NCI-H524 treated with DMSO at 0.1 percent for 48 hours (cell line): ENCODE measurements at regions not wholly inside any gene's neighbourhood (a gene's known extent, or its start where the extent isn't known, plus 50 kb on each side); places are given as distances from the start of the nearest gene placed in this dataset.
A peak's percentile ranks its signal among the peaks of the same experiment; 100 is the strongest.
"Not testable (repeated sequence)": the region's sequence is repeated elsewhere in the genome, so short reads cannot be mapped to it uniquely, and the experiment has no call there.

Source experiments
- DNase-seq: peaks from one replicate; lab custom pipeline; 2025; lab: John Stamatoyannopoulos, UW

DNA sequence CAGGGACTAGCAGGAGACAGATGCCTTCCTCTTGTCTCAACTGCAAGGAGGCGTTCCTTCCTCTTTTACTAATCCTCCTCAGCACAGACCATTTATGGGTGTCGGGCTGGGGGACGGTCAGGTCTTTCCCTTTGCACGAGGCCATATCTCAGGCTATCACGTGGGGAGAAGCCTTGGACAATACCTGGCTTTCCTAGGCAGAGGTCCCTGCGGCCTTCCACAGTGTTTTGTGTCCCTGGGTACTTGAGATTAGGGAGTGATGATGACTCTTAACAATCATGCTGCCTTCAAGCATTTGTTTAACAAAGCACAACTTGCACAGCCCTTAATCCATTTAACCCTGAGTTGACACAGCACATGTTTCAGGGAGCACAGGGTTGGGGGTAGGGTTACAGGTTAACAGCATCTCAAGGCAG, 1238.6 kb downstream of the OLFM4 start:
- DNase-seq, result not testable (repeated sequence)

DNA sequence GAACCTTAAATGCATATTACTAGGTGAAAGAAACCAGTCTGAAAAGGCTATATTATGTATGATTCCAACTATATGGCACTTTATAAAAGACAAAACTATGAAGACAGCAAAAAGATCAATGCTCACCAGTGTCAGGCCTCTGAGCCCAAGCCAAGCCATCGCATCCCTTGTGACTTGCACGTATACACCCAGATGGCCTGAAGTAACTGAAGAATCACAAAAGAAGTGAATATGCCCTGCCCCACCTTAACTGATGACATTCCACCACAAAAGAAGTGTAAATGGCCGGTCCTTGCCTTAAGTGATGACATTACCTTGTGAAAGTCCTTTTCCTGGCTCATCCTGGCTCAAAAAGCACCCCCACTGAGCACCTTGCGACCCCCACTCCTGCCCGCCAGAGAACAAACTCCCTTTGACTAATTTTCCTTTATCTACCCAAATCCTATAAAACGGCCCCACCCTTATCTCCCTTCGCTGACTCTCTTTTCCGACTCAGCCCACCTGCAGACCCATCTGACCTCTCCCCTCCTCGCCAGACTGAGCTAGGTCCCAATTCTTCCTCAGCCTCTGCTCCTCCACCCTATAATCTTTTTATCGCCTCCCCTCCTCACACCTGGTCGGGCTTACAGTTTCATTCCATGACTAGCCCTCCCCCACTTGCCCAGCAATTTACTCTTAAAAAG, 1239.5 kb downstream of the OLFM4 start:
- not testable (repeated sequence) for DNase-seq

DNA sequence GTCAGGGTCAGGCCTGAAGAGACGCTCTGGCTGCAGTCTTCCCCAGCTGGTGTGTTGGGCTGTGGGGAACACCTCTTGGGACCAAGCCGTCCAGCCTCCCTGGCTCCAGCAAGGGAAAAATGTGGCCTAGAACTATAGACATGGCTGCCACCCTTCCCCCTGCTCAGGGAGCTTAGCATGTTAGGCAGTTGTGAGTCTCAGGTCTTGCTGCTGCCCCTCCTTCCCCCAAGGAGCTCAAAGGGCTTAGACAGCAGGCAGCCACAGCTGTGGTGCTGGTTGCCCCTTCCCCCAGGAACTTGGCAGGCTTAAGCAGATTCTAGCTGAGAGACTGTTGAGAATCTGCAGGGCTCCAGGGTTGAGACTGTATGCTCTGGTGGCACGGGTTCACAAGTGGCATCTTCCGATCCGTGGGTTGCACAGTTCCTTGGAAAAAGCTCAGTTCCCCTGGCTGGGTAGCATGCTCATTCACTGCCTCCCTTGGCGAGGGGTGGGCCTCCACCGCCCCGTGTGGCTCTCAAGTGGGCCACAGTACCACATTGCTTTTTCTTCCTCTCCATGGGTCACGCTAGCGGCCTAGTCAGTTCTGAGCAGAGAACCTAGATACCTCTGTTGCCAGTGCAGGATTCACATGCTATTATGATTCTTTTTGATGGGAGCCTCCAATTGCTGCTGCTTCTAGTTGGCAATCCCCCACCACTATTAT, 1258.6 kb downstream of the OLFM4 start:
- DNase-seq, result no peak

DNA sequence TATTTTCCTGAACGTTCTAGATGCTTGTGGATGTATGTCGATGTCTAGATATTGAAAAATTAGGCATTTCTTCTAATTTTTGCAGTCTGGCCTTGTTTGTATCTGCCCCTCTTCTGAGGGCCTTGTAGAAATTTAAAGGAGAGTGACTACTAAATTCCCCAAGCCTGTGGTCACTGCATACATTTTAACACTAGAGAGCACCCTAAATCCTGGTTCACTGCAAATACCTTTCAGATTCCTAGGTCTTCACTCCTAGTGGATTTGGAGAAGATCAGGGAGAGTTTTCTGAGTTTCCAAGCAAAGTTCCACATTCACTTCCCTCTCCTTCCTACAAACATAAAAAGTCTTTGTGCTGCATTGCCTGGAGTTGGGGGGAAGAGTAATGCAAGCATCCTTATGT, 1272.5 kb downstream of the OLFM4 start:
- DNase-seq, result no peak

DNA sequence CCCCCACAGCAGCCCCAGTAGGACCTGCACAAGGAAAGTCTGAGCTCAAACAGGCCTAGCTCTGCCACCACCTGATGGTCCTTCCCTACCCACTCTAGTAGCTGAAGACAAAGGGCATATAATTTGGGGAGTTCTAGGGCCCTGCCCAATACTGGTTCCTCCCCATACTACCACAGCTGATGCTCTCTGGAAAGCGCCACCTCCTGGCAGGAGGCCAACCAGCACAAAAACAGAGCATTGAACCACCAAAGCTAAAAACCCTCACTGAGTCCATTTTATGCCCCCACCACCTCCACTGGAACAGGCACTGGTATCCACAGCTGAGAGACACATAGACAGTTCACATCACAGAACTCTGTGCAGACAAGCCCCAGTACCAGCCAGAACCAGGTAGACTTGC, 1276.8 kb downstream of the OLFM4 start:
- no peak for DNase-seq

DNA sequence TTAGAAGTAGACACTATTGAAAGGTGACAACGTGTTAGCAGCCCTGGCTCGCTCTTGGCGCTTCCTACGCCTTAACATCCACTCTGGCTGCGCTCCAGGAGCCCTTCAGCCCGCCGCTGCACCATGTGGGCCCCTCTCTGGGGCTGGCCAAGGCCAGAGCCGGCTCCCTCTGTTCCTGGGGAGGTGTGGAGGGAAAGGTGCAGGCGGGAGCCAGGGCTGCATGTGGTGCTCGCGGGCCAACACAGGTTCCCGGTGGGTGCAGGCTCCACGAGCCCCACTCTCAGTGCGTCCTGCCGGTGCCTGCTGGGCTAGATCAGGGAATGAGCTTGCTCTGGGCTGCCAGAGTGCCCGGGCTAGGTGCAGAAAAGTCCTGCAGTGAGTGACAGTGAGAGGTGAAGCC, 1284.3 kb downstream of the OLFM4 start:
- no peak for DNase-seq

DNA sequence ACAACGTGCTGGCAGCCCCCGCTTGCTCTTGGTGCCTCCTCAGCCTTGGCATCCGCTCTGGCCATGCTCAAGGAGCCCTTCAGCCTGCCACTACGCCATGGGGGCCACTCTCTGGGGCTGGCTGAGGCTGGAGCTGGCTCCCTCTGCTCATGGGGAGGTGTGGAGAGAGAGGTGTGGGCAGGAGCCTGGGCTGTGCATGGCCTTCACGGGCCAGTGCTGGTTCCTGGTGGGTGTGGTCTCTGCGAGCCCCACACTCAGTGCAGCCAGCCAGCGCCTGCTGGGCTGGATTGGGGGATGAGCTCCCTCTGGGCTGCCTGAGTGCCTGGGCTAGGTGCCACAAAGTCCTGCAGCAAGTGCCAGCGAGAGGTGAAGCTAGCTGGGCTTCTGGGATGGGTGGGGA, 1289.1 kb downstream of the OLFM4 start:
- DNase-seq, result no peak

DNA sequence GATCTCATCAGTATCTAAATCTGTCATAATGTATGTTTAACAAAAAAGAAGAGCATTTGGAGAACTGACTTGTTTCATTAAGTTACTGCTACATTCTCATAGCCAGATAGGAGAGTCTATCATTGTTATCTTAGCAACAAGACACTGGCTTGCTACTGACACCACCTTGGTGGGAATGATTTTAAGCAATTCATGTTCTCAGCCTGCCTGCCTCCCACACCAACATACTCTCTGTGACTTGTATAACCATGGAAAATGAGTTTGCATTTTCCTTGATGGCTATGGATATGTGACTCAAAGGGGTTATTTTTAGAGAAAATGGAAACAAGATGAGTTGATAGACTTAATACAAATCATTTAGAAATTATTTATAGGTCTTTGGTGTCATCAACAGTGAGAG, 1308.9 kb downstream of the OLFM4 start:
- no peak for DNase-seq

DNA sequence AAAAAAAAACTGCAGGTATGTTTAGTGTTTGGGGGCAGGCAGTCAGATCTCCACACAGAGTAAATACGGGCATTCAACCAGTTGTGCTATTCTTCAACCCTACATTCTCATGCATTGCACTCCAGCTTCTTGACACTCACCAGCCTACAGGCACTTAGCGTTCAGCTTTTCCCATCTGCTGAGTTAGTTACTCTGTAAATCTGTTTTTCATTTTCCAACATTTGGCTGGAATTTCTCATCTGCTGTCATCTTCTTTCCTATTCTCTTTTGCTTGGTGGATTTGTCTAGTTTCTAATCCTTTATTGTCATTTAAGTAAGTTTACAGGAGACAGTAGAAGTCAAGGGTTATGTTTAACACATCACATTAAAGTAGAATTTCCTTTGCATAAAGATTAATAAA, 1318.9 kb downstream of the OLFM4 start:
- DNase-seq, result no peak

DNA sequence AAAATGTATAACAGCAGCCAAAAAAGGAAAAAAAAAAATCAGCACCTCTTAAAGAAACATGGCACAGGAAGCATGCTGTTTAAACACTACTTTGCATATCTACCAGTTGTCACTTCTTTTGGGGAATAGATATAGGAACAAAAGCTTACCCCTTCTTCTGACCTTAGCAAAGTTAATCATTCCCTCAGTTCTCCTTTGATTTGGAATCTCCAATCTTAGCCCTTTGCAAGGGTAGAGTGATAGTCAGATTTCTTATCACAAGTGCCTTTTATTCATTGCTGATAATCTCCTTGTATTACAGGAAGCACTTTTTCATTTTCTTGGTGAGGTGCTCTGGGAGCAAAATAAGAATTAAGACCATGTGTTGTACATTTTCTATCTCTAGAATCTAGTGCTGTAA, 1327.6 kb downstream of the OLFM4 start:
- DNase-seq, result no peak

DNA sequence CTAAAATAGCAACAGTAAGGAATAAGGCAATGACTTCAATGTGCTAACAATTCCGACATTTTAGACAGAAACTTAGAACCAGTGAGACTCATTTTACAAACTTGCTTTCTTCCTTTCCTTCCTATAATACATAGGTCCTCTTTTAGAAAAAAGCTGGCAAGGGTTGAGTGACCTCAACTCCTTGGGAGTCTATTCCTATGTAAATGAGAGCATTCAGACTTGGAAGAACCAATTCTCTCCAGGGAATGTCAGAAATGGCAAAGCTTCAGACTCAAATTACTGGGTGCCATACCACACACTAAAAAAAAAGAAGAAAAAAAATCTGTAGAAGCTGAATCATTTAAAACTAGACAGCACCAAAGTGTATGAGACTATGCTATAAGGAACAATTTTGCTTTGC, 1328.2 kb downstream of the OLFM4 start:
- DNase-seq, result no peak

DNA sequence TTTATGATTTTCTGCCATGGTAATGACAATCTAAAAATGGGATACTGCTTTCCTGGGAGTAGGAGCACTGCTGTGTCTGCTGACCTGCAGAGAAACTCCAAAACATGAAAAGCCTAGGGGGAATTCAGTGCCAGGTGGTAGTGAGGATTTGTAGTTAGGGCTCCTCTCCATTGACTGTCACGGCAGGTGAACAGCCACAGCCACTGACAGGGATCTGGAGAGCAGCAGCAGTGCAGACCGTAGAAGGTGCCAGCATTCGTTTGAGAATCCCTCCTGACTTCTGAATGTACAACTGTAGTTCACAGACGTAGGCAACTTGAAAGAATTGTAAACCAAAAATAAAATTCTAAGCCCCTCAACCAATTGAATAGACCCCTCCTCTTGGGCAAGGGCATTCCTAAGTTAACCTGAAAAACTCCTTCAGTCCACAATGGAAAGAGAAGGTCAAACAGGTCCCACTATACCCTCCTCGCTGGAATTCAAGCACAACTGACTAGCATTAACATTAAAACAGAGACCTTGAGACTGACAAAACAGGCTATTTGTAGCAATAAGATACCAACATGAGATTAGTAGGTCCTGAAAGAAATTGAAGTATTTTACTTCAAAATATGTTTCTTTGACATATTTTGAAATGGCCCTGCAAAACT, 1328.8 kb downstream of the OLFM4 start:
- DNase-seq, result no peak

DNA sequence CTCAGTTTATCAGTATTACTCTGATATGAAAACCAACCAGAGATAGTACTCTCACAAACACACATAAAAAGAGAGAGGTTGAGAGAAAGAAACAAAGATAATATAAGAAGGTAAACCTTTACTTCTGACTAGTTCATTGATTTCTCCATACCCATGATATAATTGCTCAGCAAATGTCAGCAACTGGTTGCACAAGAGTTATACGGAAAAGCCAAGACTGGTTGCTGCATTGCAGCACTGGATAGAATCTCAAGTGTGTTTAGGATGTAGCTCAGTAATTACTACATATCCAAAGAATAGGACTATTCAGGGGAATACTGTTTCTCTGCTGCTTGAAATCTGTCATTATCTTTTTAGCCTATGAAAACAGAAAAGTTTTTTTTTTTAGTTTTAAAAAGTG, 1332.8 kb downstream of the OLFM4 start:
- no peak for DNase-seq

DNA sequence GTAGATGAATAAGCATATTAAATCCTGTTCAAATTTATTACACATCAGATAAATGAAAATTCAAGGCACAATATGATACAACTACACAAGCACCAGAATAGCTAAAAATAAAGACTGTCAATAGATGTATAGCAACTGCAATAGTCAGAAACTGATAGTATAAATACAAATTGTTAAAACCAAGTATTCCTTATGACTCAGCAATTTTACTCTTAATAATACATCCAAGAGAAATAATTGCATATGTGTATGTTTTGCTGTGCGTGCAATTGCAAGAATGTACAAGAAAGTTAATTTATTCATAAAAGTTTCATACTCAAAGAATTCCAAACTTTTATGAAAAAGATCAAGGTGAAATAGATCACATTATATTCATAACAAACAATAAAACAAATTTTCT, 1338.1 kb downstream of the OLFM4 start:
- no peak for DNase-seq

DNA sequence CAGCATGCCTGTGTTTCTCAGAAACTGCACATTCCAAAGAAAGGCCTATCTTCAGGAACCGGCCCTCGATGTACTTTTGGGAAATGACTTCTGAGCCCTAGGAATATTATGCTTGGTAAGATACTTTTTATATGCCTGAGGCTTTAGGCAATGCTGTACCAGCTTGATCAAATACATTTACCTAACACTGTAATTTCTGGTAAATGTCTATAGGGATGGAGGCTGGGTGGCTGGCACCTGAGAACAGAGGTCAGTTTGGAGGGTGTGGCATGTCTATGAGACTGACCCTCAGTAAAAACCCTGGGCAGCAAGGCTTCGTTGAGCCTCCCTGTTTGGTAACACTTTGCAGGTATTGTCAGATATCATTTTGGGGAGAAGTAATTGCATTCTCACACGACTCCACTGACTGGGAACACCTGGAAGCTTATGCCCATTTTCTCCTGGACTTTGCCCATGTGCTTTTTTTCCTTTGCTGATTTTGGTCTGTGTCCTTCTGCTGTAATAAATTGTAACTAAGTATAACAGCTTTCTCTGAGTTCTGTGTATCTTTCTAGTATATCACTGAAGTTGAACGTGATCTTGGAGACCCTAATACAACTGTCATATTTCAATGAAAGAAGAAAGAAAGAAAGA, 1339.1 kb downstream of the OLFM4 start:
- no peak for DNase-seq

DNA sequence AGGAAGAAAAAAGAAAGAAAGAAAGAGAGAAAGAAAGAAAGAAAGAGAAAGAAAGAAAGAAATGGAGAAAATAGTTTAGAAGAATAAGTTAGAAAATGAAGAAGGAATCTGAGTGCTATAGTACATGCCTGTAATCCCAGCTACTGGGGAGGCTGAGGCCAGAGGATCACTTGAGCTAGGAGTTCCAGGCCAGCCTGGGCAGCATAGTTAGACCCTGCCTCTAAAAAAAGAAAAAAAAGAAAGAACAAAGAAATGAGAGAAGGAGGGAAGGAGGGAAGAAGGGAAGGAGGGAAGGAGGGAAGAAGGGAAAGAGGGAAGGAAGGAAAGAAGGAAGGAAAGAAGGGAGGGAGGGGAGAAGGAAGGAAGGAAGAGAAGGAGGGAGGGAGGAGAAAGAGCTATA, 1339.8 kb downstream of the OLFM4 start:
- no peak for DNase-seq

DNA sequence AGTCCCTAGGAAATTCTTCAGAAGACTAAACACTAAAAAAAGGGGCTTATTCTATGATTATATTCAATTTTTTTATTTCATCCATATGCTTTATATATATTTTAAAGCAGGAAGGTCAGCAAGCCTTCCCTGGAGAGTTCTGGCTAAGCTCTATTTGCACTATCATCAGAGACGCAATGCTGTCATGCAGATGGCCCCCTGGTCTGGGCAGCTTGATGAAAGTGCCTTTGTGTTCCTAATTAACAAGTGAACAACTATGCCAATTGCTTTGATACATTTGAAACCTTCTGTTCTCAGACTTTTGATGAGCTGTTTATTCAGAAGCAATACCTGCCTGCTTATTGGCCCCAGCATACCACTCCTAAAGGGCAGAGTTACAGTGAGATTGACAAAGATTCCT, 1344.6 kb downstream of the OLFM4 start:
- peak; percentile 59 for DNase-seq

DNA sequence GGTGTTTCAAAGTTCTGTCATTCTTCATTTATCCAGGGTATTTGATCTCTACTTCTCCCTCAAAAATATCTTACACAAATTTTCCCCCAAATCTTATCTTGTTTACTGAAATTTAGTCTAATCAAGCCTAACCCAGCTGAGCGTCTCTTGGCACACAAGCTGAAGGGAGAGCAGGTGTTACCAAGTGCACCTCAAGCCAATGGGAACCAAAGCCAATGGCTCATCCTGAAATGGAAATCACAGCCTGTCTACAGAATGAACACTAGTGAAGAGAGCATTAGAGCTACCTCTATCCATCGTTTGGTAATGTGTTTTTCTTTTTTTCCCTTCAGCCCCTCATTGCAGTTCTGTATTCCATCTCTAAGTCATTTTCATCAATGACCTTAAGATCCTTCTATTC, 1350.8 kb downstream of the OLFM4 start:
- DNase-seq, result no peak

DNA sequence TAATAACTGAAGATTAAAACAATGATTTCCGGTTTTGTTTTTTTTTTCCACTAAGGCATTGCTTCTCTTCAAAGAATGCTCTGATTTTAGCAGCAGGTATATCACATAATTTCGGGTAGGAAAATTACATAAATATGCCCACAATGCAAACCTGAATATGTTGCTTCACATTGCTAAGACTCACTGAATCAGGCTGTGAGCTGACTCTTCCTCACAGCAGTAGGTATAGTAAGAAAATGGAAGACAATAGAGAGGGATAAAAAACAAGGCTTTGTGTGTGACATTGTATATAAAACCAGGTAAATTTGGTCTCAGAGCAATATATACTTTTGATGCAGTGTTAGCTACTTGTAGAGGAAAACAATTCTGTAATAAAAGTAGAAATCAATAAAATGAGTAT, 1355.0 kb downstream of the OLFM4 start:
- no peak for DNase-seq

DNA sequence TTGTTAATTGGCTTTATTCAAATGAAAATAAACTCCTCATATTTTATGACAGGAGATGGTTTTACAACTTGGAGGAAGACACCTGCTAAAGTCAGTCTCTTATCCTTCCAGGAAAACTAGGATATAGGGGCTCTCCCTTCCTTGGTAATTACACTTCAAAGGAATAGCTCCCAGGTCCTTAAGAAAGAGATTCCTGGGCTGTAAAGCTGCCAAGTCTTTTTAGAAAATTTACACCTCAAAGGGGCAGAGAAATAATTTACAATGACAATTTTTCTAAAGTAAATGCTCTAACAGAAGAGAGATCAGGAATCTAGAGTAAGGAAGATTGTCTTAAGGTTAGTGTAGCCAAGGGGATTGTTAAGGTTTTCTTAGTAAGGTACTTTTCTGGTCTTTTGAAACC, 1359.0 kb downstream of the OLFM4 start:
- DNase-seq, result peak; percentile 15

DNA sequence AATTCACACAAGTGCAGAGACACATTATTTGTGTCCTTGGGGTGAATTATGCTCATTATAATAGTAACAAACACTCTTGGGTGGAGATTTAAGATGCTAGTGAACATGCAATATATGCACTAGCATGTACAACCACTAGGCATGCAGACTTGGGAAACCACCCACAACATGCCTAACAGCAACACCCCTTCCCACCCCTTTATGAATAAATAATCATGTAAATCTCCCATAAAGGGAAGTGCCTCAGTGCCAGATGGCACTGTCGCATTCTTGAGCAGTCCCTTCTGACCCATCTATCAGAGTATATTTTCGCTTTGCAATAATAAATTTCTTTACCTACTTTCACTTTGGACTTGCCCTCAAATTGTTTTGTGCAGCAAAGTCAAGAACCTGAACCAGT, 1362.2 kb downstream of the OLFM4 start:
- no peak for DNase-seq

DNA sequence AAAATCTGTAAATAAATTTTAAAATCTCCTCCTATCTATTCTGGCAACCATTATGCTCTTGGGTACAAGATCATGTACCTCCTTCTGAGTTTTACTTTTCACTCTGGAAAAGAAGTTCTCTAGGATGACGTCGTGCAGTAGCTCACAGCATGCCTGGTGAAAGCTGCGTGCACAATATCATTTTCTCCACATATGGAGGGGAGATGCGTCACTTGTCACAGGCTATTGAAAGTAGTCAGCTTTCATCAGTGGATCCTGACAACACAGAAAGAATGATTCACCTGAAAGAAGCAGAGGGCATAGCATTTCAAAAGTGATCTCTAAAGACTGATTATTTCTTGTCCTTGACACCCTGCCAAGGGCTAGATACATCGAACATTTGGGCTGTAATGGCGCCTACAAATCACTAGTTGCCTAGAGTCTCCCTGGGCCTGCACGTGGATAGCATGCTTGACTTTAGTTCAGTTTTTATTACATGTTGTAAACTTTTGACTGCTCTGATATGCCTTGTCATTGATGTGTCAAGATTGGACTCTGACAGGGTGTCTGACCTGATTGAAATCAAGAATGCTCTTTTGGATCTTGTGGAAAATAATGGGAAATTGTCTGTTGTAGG, 1365.6 kb downstream of the OLFM4 start:
- no peak for DNase-seq

DNA sequence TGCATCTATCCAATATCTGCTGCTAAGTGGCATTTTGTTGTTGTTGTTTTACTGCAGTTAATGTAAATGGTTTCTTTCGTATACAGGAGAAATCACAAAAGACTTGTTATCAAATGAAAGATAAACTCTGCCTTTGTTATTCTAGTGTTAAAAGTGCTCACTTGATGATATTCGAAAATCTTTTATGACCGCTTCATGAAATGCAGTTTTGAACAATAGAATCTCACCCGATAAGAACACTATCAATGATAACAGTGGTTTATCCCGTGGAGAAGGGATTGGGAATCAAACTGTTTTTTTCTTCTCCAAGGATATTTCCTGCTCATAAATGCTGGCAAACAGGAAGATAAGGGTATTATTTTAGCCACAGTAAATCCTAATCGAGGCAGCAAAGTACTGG, 1366.3 kb downstream of the OLFM4 start:
- no peak for DNase-seq
